GM21367 (cell line): ENCODE measurements at regions not wholly inside any gene's neighbourhood (a gene's known extent, or its start where the extent isn't known, plus 50 kb on each side); places are given as distances from the start of the nearest gene placed in this dataset.

Source experiments
- ATAC-seq: cut with Tn5 transposase; IDR thresholded peaks from one replicate; pipeline ENCODE4 v1.9.1; 2021; ENCODE audit not compliant: unreplicated experiment

DNA sequence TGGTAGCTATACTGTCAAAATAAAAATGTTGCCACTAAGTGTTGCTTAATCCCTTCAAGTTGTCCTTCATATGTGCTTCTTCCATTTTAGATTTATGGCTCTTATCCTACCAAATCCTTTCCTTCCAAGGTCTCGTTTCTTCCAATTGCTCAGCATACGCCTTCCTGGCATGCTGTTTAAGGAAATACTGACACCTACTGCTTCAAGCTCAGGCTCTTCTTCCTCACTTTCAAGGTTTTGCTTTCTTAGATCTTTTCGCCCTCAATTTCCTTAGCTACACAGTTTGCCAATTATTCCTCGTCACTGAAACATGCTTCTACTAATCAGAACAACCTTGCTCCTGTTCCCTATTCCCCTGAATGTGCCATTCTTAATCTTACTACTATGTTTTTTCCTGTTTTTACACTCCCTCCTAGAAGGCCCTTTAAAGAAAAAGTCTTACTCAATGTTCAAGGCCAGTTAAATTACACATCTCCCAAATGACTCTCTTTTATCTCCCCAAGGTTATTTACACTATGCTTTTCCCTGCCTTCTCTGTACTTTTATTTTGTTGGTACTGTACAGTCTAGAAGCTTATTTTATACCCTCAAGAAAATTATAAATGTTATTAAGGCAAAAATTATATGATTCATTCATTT, 343.1 kb downstream of the MZT1 start:
- no peak for ATAC-seq

DNA sequence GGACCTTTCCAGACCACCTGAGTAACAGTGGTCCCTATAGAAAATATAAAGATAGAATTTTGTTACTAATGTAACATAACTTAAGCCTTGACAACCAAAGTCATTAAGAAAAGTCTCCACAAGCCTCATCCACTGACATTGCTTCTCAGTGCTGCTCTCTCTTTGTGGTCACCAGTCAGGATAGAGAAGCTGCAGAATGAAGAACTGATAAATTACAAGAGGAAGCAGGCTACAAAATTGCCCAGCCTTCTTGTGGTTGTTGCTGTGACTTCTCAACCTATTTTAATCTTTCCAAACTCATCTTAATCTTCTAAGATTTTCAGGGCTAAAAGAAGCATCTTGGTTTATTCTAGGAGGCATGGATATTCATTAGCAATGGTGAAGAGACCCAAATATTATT, 343.8 kb downstream of the MZT1 start:
- no peak for ATAC-seq

DNA sequence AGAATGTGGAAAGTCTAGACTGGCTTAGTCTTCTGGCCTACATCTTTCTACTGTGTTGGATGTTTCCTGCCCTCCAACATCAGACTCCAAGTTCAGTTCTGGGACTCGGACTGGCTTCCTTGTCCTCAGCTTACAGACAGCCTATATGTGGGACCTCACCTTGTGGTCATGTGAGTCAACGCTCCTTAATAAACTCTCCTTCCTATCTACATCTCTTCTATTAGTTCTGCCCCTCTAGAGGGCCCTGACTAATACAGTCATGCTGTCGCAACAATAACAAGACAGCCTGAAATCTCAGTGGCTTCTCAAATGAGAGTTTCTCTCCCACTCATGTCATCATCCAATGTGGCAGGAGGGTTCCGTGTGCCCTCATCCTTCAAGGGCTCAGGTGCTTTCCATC, 347.8 kb downstream of the MZT1 start:
- ATAC-seq: no peak

DNA sequence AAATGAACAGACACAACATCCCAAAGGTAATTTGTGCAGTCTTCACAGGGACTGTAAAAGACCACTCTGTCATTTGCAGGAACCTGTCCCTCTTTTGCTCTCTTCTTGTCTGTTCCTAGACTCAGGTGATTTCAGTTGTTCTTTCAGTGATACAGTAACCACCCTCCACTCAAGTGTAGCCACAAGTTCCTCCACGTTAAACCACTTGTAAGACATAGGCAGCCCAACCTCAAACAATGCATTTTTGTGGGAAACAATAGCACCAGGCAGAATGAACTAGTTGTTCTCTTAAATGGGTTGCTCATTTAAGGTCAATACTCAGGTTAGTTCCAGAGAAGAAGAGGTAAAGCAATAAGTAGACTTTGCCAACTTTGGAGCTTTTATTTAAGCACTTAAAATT, 359.4 kb downstream of the MZT1 start:
- ATAC-seq: no peak

DNA sequence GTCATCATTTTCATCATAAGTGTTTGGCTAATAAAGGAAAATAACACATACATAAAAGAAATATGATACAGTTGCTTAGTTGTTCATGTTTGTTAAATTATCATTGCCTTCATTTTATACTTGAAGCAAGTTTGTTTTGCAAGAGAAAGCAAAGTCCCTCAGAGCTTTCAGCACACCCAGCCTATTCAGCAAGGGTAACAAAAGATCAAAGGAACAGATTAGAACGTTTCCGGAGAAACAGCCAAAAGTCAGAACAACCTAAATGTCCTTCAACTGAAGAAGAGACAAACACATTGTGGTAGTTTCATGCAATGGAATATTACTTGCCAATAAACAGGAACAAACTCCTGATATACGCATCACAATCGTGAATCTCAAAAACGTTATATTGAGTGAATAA, 380.7 kb downstream of the MZT1 start:
- ATAC-seq: no peak

DNA sequence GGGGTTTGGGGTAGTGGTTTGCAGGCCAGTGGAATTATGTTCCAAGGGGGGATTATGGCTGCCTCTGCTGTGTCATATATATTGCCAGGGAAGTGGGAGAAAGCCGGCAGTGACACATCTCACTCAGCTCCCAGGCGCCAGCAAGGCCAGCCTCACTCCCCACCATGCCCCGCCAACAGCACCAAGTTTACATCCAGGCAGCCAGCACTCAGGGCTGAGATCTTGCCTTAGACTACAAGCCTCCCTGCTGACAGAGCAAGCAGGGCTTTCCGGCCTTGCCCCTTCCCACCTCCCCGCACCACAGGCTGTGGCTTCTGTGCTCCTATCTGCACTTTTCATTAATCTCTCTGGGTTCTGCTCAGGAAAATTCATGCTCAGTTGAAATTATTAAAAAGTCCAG, 385.1 kb downstream of the MZT1 start:
- no peak for ATAC-seq

DNA sequence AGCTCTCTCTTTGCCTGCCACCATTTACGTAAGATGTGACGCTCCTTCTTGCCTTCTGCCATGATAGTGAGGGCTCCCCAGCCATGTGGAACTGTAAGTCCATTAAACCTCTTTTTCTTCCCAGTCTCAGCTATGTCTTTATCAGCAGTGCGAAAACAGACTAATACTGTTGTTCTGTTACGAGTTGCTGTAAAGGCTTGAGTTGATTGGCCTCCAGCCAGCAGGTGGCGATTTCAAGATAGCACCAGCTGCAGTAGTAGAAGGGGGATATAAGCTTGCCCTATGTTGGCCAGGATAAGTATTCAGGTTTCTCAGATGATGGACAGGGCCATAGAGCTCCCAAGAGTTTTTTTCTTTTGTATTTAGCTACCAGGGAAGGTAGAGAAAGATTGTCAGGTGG, 385.5 kb downstream of the MZT1 start:
- no peak for ATAC-seq

DNA sequence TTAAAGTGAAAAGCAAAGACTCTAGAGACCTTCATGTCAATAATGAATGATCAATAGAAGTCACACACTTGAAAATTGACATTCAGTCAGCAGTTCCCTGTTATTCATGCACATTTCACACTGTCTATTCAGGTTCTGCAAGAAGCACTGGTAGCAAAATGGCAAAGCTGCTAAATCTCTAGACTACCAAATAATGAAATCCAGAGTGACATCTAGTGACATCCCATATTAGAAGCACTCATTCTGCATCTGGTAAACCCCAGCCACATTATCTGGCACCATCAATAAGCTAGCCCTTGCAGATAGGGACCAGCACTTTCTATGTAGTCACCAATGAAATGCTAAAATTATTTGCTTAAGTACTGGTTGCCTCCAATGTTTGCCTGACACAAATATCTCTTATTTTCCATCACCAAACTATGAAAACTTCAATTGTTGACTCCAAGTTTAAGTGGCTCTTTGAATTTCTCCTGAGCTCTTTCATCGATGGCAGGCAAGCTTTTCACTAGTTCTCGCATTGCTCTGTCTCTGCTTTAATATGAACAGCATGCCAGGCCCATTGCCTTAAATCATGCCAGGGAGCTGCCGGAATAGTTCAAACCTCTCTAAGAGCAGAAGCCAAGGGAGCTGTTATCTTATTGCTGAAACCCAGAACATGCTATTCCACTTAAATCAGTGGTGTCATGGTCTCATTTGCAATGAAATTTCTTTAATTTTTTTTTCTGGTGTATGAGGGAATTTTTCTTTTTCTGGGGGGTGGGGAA, 409.9 kb downstream of the MZT1 start:
- no peak for ATAC-seq

DNA sequence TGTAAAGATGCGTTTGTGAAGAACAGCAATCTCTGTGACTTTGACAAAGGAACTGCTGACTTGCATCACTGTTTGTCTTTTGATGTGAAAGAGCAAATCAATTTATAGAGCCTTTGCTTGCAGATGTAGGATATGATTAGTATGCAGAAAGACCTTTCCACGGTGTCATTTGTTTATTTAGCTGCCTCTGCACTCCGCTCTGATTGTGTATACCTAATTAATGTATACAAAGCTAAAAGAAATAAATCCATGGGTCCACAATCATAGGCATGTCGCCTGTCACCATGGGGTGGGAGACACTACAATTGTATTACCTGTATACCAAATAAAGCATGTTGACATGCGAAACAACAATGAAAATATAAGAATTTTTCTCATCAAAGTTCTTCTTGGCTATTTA, 410.7 kb downstream of the MZT1 start:
- no peak for ATAC-seq

DNA sequence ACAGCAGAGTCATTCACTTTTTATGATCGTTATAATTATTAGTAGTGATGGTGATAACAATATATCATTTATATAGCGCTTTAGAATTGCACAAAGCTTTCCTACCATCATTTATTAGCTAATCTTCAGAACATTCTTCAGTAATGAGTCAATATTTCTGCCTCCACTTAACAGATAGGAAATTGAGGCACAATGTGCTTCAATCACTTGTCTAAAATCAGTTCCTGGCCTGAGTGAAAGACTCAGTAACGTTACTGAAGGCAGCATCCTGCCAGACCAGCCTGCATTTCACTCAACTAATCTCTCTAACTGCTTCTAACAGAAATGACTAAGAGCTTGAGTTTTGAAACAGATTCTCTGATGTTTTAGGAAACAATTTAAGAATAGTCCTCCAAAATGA, 412.1 kb downstream of the MZT1 start:
- no peak for ATAC-seq

DNA sequence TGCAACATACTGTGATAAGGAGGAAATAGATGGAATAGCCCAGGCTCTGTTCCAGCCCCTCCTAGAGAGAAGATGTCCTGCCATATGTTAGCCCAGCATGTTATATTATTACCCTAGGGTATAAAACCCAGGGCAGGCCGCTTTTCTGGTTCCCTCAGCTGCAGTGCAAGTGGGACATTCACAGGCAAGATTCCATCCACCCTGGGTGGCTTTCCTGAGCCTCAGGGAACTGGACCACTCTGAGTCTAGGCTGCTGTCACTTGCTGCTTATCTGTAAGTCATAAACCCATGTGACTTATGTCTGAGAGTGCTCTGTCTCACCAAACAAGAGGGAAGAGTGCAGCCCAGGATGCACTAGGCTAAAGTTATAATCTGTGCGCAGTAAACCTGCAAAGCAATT, 413.2 kb downstream of the MZT1 start:
- ATAC-seq: no peak

DNA sequence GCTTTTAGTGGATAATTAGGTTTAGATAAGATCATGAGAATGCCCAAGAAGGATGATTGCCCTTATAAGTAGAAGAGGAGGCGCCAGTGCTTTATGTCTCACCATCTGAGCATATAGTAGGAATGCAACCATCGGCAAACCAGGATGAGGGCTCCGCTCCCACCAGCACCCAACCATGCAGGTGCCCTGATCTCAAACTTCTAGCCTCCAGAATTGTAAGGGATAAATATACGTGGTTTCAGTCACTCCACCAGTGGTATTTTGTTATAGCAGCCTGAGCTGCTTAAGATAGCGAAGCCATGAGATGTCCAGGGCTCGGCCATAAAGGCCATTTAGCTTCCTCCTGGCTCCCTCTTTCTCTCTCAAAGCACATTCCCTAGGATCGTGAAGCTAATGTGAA, 413.9 kb downstream of the MZT1 start:
- no peak for ATAC-seq

DNA sequence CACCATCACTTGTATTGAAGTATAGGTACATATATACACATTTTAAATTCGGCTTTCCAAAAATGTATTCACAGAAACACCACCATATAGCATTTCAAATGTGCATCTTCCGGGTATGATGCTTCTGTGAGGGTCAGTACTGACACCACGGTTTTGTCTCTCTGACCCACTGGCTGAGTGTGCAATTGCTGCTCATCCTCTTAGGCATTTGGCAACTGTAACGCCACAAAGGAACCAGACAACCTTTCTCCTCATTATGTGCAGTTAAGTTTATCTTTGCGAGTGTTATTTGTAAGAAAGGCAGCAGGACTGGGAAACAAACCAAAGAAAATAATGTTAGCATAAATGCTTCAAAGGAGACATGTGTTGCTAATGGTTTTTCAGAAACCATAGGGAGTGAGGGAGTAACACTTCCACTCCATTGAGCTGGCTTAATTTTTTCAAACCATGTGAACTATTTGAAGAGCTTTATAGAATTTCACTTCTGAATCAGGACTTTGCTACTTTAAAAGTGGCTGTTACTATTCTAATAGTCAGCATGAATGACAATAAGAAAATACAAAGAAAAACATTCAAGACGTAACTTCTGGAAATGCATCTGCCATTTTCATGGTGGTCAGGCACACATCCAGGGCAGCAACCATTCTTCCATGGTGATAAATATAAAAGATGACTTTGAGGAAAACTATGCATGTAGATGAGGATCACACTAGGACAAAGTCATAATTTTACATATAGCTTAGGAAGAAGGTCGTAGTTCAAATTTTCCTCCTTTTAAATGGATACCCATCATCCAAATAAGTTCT, 423.3 kb downstream of the MZT1 start:
- ATAC-seq: no peak

DNA sequence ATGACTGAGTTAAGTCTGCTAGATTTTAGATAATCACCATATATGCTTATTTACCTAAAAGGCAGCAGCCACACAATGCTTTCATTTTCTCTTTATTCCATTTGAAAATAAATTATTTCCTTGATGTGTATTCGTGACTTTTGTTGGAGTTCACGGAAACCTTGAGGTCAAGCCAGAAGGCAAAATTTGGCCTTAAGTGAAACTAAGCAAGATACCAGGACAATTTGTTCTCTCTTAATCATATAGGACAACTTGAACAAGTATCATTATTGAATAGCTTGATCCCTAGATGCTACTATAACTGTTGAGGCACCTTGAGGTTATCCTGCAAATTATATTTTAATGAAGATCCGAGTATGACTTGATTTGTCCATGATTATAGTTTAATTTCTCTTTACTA, 429.2 kb upstream of the DACH1 start:
- ATAC-seq: no peak

DNA sequence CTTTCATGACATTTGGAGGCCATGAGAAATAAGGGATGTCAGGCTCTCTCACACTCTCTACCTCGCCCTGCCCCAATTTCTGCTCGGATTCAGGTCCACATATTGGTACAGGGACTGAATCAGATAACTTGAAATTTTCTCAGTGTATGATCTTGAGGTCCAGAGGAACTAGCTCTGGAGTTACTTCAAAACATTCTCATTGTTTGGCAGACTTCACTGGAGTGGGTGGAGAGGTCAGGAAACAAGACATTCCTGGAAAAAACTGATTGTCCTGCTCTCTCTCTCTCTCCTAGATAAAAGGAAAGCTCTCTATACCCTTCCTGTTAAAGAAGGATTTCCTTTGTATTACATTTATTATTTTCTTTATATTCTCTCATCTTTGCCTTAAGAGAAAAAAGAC, 428.1 kb upstream of the DACH1 start:
- no peak for ATAC-seq

DNA sequence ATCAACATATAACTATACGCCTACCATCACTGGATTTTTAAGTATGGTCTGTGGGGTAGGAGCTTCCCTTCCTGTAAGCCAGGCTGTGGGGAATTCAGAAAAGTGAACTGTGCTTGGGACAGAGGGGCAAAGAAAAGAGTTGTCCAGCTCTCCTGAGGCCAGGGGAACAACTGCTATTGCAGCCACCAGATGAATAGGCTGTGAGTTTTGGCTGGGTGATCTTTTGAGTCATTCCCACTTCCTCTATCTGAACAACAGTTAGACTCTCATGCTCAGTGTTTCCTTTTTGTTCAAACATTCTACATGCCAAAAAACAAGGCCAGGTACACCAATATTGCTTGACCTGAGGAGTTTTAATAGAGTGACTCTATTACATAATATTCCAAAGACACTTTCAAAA, 426.2 kb upstream of the DACH1 start:
- no peak for ATAC-seq

DNA sequence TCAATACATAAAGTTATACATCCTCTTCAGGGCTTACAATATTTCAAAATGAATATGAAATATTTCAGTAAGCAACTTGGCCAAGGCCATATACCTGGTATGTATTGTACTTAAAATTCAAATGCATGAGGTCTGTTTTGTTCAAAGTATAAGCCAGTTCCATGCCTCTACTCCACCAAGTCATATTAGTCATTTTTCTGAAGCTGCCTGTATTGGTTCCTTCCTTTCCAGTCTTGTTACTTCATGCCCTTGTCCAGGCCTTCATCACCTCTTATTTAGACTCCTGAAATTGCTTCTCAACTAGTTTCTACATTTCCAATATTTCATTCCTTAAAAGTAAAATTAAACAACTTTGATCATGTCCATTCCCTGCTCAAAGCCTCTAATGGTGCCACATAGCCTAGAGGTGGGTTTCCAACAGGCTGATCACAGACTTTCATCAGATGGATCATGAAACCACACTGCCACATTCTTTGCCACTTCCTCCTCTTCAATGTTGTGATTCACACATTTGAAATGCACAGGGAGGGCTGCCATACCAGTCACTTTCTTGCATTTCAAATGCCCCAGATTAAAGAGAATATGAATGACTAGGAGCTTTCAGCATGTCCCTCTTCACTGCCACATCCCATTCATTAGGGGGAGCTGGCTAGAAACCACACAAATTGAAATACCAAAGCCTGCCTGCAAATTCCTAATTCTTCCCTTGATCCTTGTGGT, 424.1 kb upstream of the DACH1 start:
- no peak for ATAC-seq

DNA sequence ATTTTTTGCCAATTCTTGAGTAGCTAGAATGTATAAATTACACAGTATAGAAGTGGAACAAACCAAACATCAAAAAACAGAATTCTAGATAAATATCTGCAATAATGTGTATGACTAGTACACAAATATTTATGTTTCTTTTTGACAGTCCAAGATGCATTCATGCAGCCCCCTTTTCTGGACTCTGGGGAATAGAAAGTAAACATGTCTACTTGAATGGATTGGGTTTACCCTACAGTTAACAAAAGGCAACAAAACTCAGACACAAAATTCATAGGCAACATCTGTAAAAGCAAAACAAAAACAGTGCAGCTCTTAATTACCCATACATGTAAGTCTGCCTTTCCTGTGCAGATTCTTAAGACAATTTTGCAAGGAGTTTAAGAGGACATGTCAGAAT, 419.4 kb upstream of the DACH1 start:
- no peak for ATAC-seq

DNA sequence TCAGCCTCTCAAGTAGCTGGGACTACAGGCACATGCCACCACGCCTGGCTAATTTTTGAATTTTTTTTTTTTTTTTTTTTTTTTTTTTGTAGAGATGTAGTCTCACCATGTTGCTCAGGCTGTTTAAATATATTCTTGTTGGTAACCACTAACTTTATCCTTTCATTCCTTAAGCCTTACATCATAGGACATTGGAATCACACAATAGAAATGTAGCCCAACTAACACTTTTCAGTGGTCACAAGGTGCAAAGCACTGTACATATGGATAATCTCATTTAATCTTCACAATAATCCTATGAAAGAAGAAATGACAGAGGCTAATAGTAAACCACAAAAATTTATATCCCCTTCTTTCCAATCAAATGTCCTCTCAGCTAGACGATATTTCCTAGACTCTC, 417.8 kb upstream of the DACH1 start:
- ATAC-seq: no peak

DNA sequence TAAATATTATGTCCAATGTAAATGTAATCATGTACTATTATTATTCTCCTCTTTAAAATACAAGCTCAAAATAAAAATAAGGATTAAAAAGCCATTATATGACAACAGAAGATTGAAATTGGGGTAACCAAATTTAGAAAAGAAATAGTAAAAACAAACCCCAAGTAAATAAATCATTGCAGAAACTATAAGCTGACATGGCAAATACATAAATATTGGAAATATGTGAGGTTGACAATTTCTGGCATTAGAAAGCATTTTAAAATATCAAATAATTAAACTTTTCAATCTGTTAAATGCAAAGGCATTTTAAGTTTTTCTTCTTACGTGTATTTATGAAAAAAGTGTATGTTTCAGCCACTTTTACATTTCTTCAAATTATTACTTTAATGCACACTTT, 394.7 kb upstream of the DACH1 start:
- ATAC-seq: no peak

DNA sequence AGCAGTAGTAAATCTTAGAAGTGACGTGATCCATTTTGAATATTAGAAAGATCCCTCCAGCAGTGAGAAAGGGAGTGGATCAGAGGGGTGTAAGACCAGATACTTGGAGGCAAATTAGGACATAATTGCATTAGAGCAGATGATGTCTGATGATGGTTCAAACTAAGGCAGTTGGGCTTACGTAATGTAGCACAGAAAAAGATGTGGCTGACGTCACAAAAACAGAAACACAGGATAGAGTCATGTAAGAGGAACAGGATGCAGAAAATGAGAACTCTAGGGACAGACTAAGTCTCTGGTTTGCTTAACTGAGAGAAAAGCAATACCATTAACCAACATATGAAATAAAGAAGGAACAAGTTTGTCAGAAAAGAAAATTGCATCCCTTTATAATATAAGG, 392.5 kb upstream of the DACH1 start:
- no peak for ATAC-seq
